Heart left ventricle (tissue), 16 donors: ENCODE measurements at regions not wholly inside any gene's neighbourhood (a gene's known extent, or its start where the extent isn't known, plus 50 kb on each side); places are given as distances from the start of the nearest gene placed in this dataset.
A peak's percentile ranks its signal among the peaks of the same experiment; 100 is the strongest.

Experiments used
- ATAC-seq, 4 donors: fragments of 200-7000 bp; cut with Tn5 transposase; one replicate each; pipeline ENCODE4 v1.9.1; 2020 to 2022; ENCODE audit warnings: moderate library complexity in 4 of 4, mild to moderate bottlenecking in 3 of 4, moderate number of reproducible peaks in 1 of 4
- DNase-seq, 5 donors: peaks; one replicate each; pipeline ENCODE4 v3.0.0-alpha.2; 2020
- H3K27ac ChIP-seq, 12 donors: fragments of 200-600 bp; sonication (generic) in 4 of 12; one replicate each; pipeline versions ENCODE4 v1.5.0 to v1.8.0; 2016 to 2022; ENCODE audit warnings: mild to moderate bottlenecking in 2 of 12
- H3K27me3 ChIP-seq, 9 donors: fragments of 200-600 bp; sonication (generic) in 2 of 9; one replicate each; pipeline versions ENCODE4 v1.5.1 to v1.8.0; 2016 to 2022; ENCODE audit warnings: mild to moderate bottlenecking in 3 of 9
- H3K36me3 ChIP-seq, 9 donors: fragments of 200-600 bp; sonication (generic) in 2 of 9; one replicate each; pipeline versions ENCODE4 v1.5.0 to v1.8.0; 2018 to 2022; ENCODE audit warnings: mild to moderate bottlenecking in 2 of 9
- H3K4me1 ChIP-seq, 12 donors: fragments of 200-600 bp; sonication (generic) in 4 of 12; one replicate each; pipeline versions ENCODE4 v1.5.0 to v1.8.0; 2016 to 2022; ENCODE audit warnings: mild to moderate bottlenecking in 3 of 12
- H3K4me3 ChIP-seq, 12 donors: fragments of 200-600 bp; sonication (generic) in 4 of 12; one replicate each; pipeline versions ENCODE4 v1.5.0 to v1.8.0; 2017 to 2022; ENCODE audit warnings: mild to moderate bottlenecking in 9 of 12, moderate library complexity in 4 of 12
- H3K9me3 ChIP-seq, 12 donors: fragments of 200-600 bp; sonication (generic) in 4 of 12; one replicate each; pipeline versions ENCODE4 v1.5.0 to v1.8.0; 2016 to 2022; ENCODE audit warnings: mild to moderate bottlenecking in 1 of 12
- POLR2A ChIP-seq, 2 donors: fragments of 450-650 bp; IDR thresholded peaks; one replicate each; pipeline ENCODE4 v1.6.1; 2017; ENCODE audit warnings: antibody characterized with exemption in 2 of 2, mild to moderate bottlenecking in 2 of 2, moderate library complexity in 2 of 2
- WGBS, 4 donors: extraction: QIAGEN DNeasy Blood & Tissue Kit in 2 of 4; methylation state at CpG; one replicate each; pipeline versions ENCODE4 v1.1.5 to v1.1.7; 2013 to 2018; 5-methylcytosine and 5-hydroxymethylcytosine counted together
- intact Hi-C, 10 donors: fragments of 100-400 bp; cut with DNase I; formaldehyde crosslinking; loops; one replicate each; pipeline versions ENCODE4 v1.11.1 to v1.14.2; 2022
- TF ChIP-seq, protein P1 (sequence below), 12 donors: fragments of 200-600 bp; sonication (generic) in 4 of 12; IDR thresholded peaks; one replicate each; pipeline versions ENCODE4 v1.5.0 to v1.8.0; 2018 to 2022; ENCODE audit warnings: antibody characterized with exemption in 12 of 12, mild to moderate bottlenecking in 5 of 12
- donor health status: ischemic (EF 13 %, LVEDD 7.1; RV severe dilation, severe dysfunction).
- donor health status: healthy with polysubstance abuse.
- donor health status: DM: no; HTN: yes; CAD: no.
- donor health status: DM: no; HTN: no; CAD: no.
- donor health status: ischemic (EF 25% LVEDD 6.9; RV normal size, moderate dysfunction).
- donor health status: ischemic (EF 25% LVEDD 5.7; RV mildly dilated, moderate dysfunction).
- donor health status: healthy.
- donor health status: DM: yes; HTN: yes; CAD: no.
- donor health status: ischemic (EF 35%, LVEDD 5.7; RV mildly dilated, moderate dysfunction).
- donor health status: nonischemic (EF 11% LVEDD 7.7; RV severe dilation, severe dysfunction).
- donor health status: DM: yes; HTN: yes; CAD: no.
- donor health status: PGD.
- donor health status: ischemic (EF 29% LVEDD 5.4; RV normal size, mild dysfunction).
- donor health status: nonischemic (EF 23%, LVEDD 6.1; RV moderate dilation, normal function).

DNA sequence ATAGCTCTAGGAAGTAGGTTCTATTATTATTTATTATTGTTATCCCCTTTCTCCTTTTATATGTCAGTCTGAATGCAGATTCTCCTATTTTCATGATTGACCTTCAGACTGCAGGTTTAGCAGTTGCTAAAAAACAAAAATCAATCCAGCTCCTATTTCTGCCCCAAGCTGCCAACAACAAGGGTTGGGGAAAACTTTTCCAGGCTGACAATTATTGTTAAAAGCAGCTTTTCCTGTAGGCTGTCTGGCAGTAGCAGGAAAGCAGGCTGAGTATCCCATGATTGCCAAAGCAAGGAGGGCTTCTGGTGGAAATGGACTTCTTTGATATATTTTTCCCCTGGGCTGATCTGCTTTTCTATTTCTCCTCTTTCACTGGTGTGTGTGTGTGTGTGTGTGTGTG lies 78.0 kb upstream of the CTLA4 start:
- Histone ChIP-seq H3K27ac (no peak overlapping the region), H3K36me3 (no peaks in the 10 kb centered on the region), H3K9me3 (no peaks in the 10 kb centered on the region), H3K4me1 (peaks cover 0 to 33% (median 13%) of the 10 kb centered on the region in 12 donors), H3K27me3 (no peaks in the 10 kb centered on the region), H3K4me3 (no peak overlapping the region)
- DNase-seq (no peak), ATAC-seq (no peak)
- intact Hi-C loops = loop anchor here in 4 of 10 donors (10.0 kb wide), 2 partner anchors 105 to 305 kb away; no protein-coding TSS in a partner anchor
- TF ChIP-seq, protein P1, sequence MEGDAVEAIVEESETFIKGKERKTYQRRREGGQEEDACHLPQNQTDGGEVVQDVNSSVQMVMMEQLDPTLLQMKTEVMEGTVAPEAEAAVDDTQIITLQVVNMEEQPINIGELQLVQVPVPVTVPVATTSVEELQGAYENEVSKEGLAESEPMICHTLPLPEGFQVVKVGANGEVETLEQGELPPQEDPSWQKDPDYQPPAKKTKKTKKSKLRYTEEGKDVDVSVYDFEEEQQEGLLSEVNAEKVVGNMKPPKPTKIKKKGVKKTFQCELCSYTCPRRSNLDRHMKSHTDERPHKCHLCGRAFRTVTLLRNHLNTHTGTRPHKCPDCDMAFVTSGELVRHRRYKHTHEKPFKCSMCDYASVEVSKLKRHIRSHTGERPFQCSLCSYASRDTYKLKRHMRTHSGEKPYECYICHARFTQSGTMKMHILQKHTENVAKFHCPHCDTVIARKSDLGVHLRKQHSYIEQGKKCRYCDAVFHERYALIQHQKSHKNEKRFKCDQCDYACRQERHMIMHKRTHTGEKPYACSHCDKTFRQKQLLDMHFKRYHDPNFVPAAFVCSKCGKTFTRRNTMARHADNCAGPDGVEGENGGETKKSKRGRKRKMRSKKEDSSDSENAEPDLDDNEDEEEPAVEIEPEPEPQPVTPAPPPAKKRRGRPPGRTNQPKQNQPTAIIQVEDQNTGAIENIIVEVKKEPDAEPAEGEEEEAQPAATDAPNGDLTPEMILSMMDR (IDR thresholded peaks at IDR 0.05) = no peak
- no peak for TF ChIP-seq POLR2A (IDR thresholded peaks at IDR 0.05)

DNA sequence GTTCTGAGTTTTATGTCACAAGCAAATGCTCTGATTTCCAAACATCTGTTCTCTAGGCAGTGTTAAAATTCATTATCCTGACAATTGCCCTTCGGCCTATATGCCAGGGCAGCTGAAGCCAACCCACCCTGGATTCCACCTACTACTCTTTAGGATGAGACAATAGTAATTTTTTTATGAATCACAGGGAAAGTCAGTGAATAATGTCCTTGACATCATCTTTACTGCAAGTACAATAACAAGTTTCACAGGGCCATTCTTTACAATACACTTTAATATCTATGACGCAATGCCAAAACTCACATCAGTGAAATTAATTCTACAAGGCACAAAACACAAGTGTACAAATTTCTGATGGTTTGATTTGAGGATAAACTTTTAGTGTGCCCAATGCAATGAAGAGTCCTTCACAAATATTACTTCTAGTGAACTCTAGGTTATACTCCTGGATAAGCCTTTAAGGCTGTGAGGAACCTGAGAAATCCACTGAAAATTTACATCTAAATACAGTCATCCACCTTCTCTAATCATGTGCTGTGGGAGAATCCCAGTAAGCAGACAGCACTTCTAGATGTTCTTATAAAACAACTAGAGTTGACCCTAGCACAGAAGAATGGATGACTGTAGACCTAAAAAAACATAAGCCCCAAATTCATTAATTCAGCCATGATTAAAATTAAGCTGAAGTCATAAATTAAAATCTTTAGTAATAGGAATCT lies 77.3 kb upstream of the CTLA4 start:
- Histone ChIP-seq H3K27ac (peak overlapping the region in 1 of 12 donors; percentile 3), H3K36me3 (no peaks in the 10 kb centered on the region), H3K4me3 (no peak overlapping the region), H3K9me3 (no peaks in the 10 kb centered on the region), H3K4me1 (peaks cover 0 to 33% (median 13%) of the 10 kb centered on the region in 12 donors), H3K27me3 (no peaks in the 10 kb centered on the region)
- WGBS, 4 donors = 88 to 97% (median 93%) methylated on average over 2 of the region's 2 CpGs
- ATAC-seq (no peak), DNase-seq (no peak)
- intact Hi-C loops = no loop called here
- TF ChIP-seq, protein P1 (IDR thresholded peaks at IDR 0.05) = no peak
- TF ChIP-seq POLR2A (IDR thresholded peaks at IDR 0.05) = no peak

DNA sequence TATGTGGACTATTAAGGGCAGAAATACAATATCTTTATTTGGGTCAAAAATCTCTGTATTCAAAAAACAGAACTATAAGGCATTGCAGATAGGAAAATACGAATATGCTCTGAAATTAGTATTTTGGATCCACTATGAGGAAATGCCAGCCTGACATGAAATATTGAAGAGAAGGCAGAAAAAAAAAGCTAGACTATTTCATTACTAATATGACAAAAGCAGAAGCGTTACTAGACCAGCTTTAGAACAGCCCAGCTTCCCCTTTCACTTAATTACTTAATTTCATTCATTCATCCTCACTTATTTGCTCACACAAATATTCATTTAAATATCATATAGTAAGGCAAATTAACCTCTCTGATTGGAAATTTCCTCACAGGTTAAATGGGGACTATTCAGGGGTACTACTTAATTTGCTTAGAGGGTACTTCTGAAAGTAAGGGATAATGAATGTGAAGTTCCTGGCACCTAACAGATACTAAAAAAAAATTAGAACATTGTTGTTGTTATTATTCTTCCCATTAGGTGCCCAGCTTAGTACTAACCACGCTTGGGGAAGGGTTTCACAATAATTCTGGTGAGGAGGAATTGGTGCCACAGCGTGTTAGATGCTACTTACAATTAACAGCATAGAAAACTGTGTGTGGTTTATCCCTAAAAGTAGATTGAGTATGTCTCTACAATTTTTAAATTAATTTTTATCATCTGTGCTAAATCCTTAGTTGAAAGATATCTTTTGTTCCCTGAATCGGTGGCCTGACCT lies 71.1 kb upstream of the CTLA4 start:
- no peaks in the 10 kb centered on the region for H3K36me3 ChIP-seq
- peaks cover 0 to 15% (median 0%) of the 10 kb centered on the region in 12 donors for H3K9me3 ChIP-seq
- DNase-seq (no peak), ATAC-seq (no peak)
- H3K4me1 ChIP-seq = peaks cover 0 to 13% (median 0%) of the 10 kb centered on the region in 12 donors
- peak overlapping the region in 1 of 12 donors; percentile 46 for H3K27ac ChIP-seq
- H3K27me3 ChIP-seq = no peaks in the 10 kb centered on the region
- TF ChIP-seq POLR2A (IDR thresholded peaks at IDR 0.05) = no peak
- TF ChIP-seq, protein P1 (IDR thresholded peaks at IDR 0.05) = no peak
- 83 to 95% (median 90%) methylated on average over 5 of the region's 5 CpGs for WGBS, 4 donors
- no peak overlapping the region for H3K4me3 ChIP-seq
- intact Hi-C loops = no loop called here

DNA sequence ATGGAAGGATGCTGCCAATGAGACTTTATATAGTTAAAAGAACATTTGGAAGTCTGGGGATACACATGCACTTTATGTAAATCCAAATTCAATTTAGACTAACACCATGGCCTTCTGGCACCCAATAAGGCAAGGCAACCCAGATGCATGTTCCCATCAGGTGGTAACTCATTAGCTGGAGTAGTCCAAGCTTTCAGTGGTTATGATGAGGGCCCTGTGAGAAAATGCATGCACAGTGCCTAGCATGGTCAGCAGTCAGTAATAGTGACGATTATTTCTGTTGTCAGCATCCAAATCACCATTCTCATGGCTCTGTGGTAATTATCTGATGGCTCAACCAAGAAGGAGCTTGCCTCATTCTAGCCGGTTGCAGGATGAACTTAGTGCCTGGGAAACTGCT lies 70.3 kb upstream of the CTLA4 start:
- Histone ChIP-seq H3K27ac (peak overlapping the region in 1 of 12 donors; percentile 46), H3K4me1 (peaks cover 0 to 13% (median 0%) of the 10 kb centered on the region in 12 donors), H3K27me3 (no peaks in the 10 kb centered on the region), H3K36me3 (no peaks in the 10 kb centered on the region), H3K9me3 (peaks cover 0 to 20% (median 0%) of the 10 kb centered on the region in 12 donors), H3K4me3 (no peak overlapping the region)
- peak in 1 of 4 donors; percentile 39 for ATAC-seq
- DNase-seq = no peak
- TF ChIP-seq, protein P1 (IDR thresholded peaks at IDR 0.05) = no peak
- TF ChIP-seq POLR2A (IDR thresholded peaks at IDR 0.05) = no peak
- 81 to 95% (median 86%) methylated on average over 2 of the region's 2 CpGs for WGBS, 4 donors
- intact Hi-C loops = no loop called here
